ENCODE measurements at regions not wholly inside any gene's neighbourhood (a gene's known extent, or its start where the extent isn't known, plus 50 kb on each side); places are given as distances from the start of the nearest gene placed in this dataset.

- no peak overlapping the region for H3K4me2 ChIP-seq (ENCODE audit: low read length)
- no peaks in the 10 kb centered on the region for H3K79me2 ChIP-seq
- no peak overlapping the region for H3K27ac ChIP-seq
- no peak overlapping the region for H3K4me3 ChIP-seq (ENCODE audit: low read depth, low read length)
- H3K27me3 ChIP-seq (ENCODE audit: control insufficient read depth, insufficient read depth, low read length): no peaks in the 10 kb centered on the region
- H3K9ac ChIP-seq: no peak overlapping the region
- no peak for TF ChIP-seq CTCF (IDR thresholded peaks at IDR 0.05)
- H3K9me3 ChIP-seq (ENCODE audit: control insufficient read depth, low read length): no peaks in the 10 kb centered on the region
- H2AFZ ChIP-seq: no peak overlapping the region
- H3K4me1 ChIP-seq: no peaks in the 10 kb centered on the region
- no peaks in the 10 kb centered on the region for H3K36me3 ChIP-seq (ENCODE audit: control insufficient read depth, insufficient read depth, low read length)
Observed at GRCh38 chr2:21640046-21640445, 516.3 kb downstream of the TDRD15 start.

- Histone ChIP-seq H3K9me3 (ENCODE audit: control insufficient read depth, low read length) (no peaks in the 10 kb centered on the region), H3K9ac (no peak overlapping the region), H2AFZ (no peak overlapping the region), H3K79me2 (no peaks in the 10 kb centered on the region), H3K4me3 (ENCODE audit: low read depth, low read length) (no peak overlapping the region), H3K4me2 (ENCODE audit: low read length) (no peak overlapping the region), H3K4me1 (no peaks in the 10 kb centered on the region), H3K27ac (no peak overlapping the region), H3K27me3 (ENCODE audit: control insufficient read depth, insufficient read depth, low read length) (no peaks in the 10 kb centered on the region), H3K36me3 (ENCODE audit: control insufficient read depth, insufficient read depth, low read length) (no peaks in the 10 kb centered on the region)
- TF ChIP-seq CTCF (IDR thresholded peaks at IDR 0.05): no peak
Observed at GRCh38 chr2:21642647-21643046, 518.9 kb downstream of the TDRD15 start.

GRCh38 chr2:21643180-21643579 is 519.4 kb downstream of the TDRD15 start:
- Histone ChIP-seq H3K79me2 (no peaks in the 10 kb centered on the region), H3K27ac (no peak overlapping the region), H3K4me1 (no peaks in the 10 kb centered on the region), H2AFZ (no peak overlapping the region), H3K36me3 (ENCODE audit: control insufficient read depth, insufficient read depth, low read length) (no peaks in the 10 kb centered on the region), H3K9ac (no peak overlapping the region), H3K9me3 (ENCODE audit: control insufficient read depth, low read length) (no peaks in the 10 kb centered on the region), H3K27me3 (ENCODE audit: control insufficient read depth, insufficient read depth, low read length) (no peaks in the 10 kb centered on the region), H3K4me3 (ENCODE audit: low read depth, low read length) (no peak overlapping the region), H3K4me2 (ENCODE audit: low read length) (no peak overlapping the region)
- no peak for TF ChIP-seq CTCF (IDR thresholded peaks at IDR 0.05)

GRCh38 chr2:21644266-21644665 is 520.5 kb downstream of the TDRD15 start:
- H3K9me3 ChIP-seq (ENCODE audit: control insufficient read depth, low read length): no peaks in the 10 kb centered on the region
- H3K36me3 ChIP-seq (ENCODE audit: control insufficient read depth, insufficient read depth, low read length): no peaks in the 10 kb centered on the region
- no peaks in the 10 kb centered on the region for H3K4me1 ChIP-seq
- no peak for TF ChIP-seq CTCF (IDR thresholded peaks at IDR 0.05)
- H2AFZ ChIP-seq: no peak overlapping the region
- no peaks in the 10 kb centered on the region for H3K79me2 ChIP-seq
- H3K4me2 ChIP-seq (ENCODE audit: low read length): no peak overlapping the region
- no peak overlapping the region for H3K4me3 ChIP-seq (ENCODE audit: low read depth, low read length)
- H3K27ac ChIP-seq: no peak overlapping the region
- H3K9ac ChIP-seq: no peak overlapping the region
- no peaks in the 10 kb centered on the region for H3K27me3 ChIP-seq (ENCODE audit: control insufficient read depth, insufficient read depth, low read length)

GRCh38 chr2:21646345-21646744 is 522.6 kb downstream of the TDRD15 start:
- no peak overlapping the region for H3K9ac ChIP-seq
- H3K9me3 ChIP-seq (ENCODE audit: control insufficient read depth, low read length): no peaks in the 10 kb centered on the region
- no peaks in the 10 kb centered on the region for H3K27me3 ChIP-seq (ENCODE audit: control insufficient read depth, insufficient read depth, low read length)
- no peaks in the 10 kb centered on the region for H3K79me2 ChIP-seq
- TF ChIP-seq CTCF (IDR thresholded peaks at IDR 0.05): no peak
- no peak overlapping the region for H2AFZ ChIP-seq
- no peak overlapping the region for H3K4me2 ChIP-seq (ENCODE audit: low read length)
- no peak overlapping the region for H3K4me3 ChIP-seq (ENCODE audit: low read depth, low read length)
- H3K4me1 ChIP-seq: no peaks in the 10 kb centered on the region
- no peaks in the 10 kb centered on the region for H3K36me3 ChIP-seq (ENCODE audit: control insufficient read depth, insufficient read depth, low read length)
- no peak overlapping the region for H3K27ac ChIP-seq

Data from parathyroid adenoma (tissue), 2 donors.